ENCODE measurements at regions not wholly inside any gene's neighbourhood (a gene's known extent, or its start where the extent isn't known, plus 50 kb on each side); places are given as distances from the start of the nearest gene placed in this dataset.

GRCh38 chr13:23025864-23026608, 154.7 kb upstream of the SGCG start:
- H3K9me3 ChIP-seq (ENCODE audit: control insufficient read depth, insufficient read depth, low read length) = no peaks in the 10 kb centered on the region
- DNase-seq (ENCODE audit: low read depth, low spot score) = no peak
- no peak overlapping the region for H3K4me3 ChIP-seq (ENCODE audit: low read depth, low read length)
- no peak for TF ChIP-seq CTCF (IDR thresholded peaks at IDR 0.05; ENCODE audit: low read depth, low read length)
- H3K27ac ChIP-seq (ENCODE audit: low read depth, low read length) = no peak overlapping the region
- POLR2A ChIA-PET = no interaction called here
- CTCF ChIA-PET = no interaction called here
- H3K27me3 ChIP-seq (ENCODE audit: control insufficient read depth, insufficient read depth, low read length) = no peaks in the 10 kb centered on the region

- CTCF ChIA-PET = no interaction called here
- TF ChIP-seq CTCF (IDR thresholded peaks at IDR 0.05; ENCODE audit: low read depth, low read length) = no peak
- H3K9me3 ChIP-seq (ENCODE audit: control insufficient read depth, insufficient read depth, low read length) = no peaks in the 10 kb centered on the region
- POLR2A ChIA-PET = interaction anchor here (0.5 kb wide), 1 partner anchor 144 kb away, joined by 3 read pairs; no protein-coding TSS in a partner anchor
- no peak overlapping the region for H3K27ac ChIP-seq (ENCODE audit: low read depth, low read length)
- no peak for DNase-seq (ENCODE audit: low read depth, low spot score)
- H3K4me3 ChIP-seq (ENCODE audit: low read depth, low read length) = no peak overlapping the region
- H3K27me3 ChIP-seq (ENCODE audit: control insufficient read depth, insufficient read depth, low read length) = no peaks in the 10 kb centered on the region
These were observed 141.4 kb upstream of the SGCG start for GRCh38 chr13:23039266-23039935.

- POLR2A ChIA-PET = no interaction called here
These were observed 138.6 kb upstream of the SGCG start for GRCh38 chr13:23042181-23042580.

GRCh38 chr13:23044906-23045305, 135.9 kb upstream of the SGCG start:
- CTCF ChIA-PET = interaction anchor here (1.6 kb wide), 1 partner anchor 25 kb away, joined by 4 read pairs; no protein-coding TSS in a partner anchor

More at GRCh38 chr13:23042181-23042580, 138.6 kb upstream of the SGCG start:
- DNase-seq (ENCODE audit: low read depth, low spot score) = no peak
- no peaks in the 10 kb centered on the region for H3K27me3 ChIP-seq (ENCODE audit: control insufficient read depth, insufficient read depth, low read length)
- CTCF ChIA-PET = no interaction called here
- H3K27ac ChIP-seq (ENCODE audit: low read depth, low read length) = no peak overlapping the region
- no peak overlapping the region for H3K4me3 ChIP-seq (ENCODE audit: low read depth, low read length)
- H3K9me3 ChIP-seq (ENCODE audit: control insufficient read depth, insufficient read depth, low read length) = no peaks in the 10 kb centered on the region
- no peak for TF ChIP-seq CTCF (IDR thresholded peaks at IDR 0.05; ENCODE audit: low read depth, low read length)

More at GRCh38 chr13:23044906-23045305, 135.9 kb upstream of the SGCG start:
- POLR2A ChIA-PET = no interaction called here
- Histone ChIP-seq H3K9me3 (ENCODE audit: control insufficient read depth, insufficient read depth, low read length) (no peaks in the 10 kb centered on the region), H3K27me3 (ENCODE audit: control insufficient read depth, insufficient read depth, low read length) (no peaks in the 10 kb centered on the region), H3K27ac (ENCODE audit: low read depth, low read length) (no peak overlapping the region), H3K4me3 (ENCODE audit: low read depth, low read length) (no peak overlapping the region)
- no peak for TF ChIP-seq CTCF (IDR thresholded peaks at IDR 0.05; ENCODE audit: low read depth, low read length)
- no peak for DNase-seq (ENCODE audit: low read depth, low spot score)

Data from AG04450 (cell line).